ENCODE measurements at regions not wholly inside any gene's neighbourhood (a gene's known extent, or its start where the extent isn't known, plus 50 kb on each side); places are given as distances from the start of the nearest gene placed in this dataset.

- Histone ChIP-seq H3K4me1 (ENCODE audit: control insufficient read depth, insufficient read depth, low read length) (no peaks in the 10 kb centered on the region), H3K27me3 (ENCODE audit: control insufficient read depth, insufficient read depth, low read length) (no peaks in the 10 kb centered on the region), H3K27ac (ENCODE audit: low read depth, low read length) (no peak overlapping the region), H3K9me3 (ENCODE audit: control insufficient read depth, insufficient read depth, low read length) (no peaks in the 10 kb centered on the region), H3K4me3 (ENCODE audit: low read depth, low read length) (no peak overlapping the region), H3K36me3 (ENCODE audit: control insufficient read depth, insufficient read depth, low read length) (no peaks in the 10 kb centered on the region)
- DNase-seq (ENCODE audit: low read depth in 4 of 6, low spot score in 6 of 6): no peak
- WGBS (ENCODE audit: insufficient coverage): 92% methylated on average over 6 of the region's 6 CpGs
Observed at GRCh38 chr13:24605923-24606372, 74.3 kb upstream of the ATP12A start.

GRCh38 chr13:24606486-24607170 lies 73.6 kb upstream of the ATP12A start:
- no peaks in the 10 kb centered on the region for H3K9me3 ChIP-seq (ENCODE audit: control insufficient read depth, insufficient read depth, low read length)
- no peaks in the 10 kb centered on the region for H3K27me3 ChIP-seq (ENCODE audit: control insufficient read depth, insufficient read depth, low read length)
- no peak for DNase-seq (ENCODE audit: low read depth in 4 of 6, low spot score in 6 of 6)
- no peak overlapping the region for H3K4me3 ChIP-seq (ENCODE audit: low read depth, low read length)
- no peaks in the 10 kb centered on the region for H3K4me1 ChIP-seq (ENCODE audit: control insufficient read depth, insufficient read depth, low read length)
- 93% methylated on average over 6 of the region's 6 CpGs for WGBS (ENCODE audit: insufficient coverage)
- H3K36me3 ChIP-seq (ENCODE audit: control insufficient read depth, insufficient read depth, low read length): no peaks in the 10 kb centered on the region
- no peak overlapping the region for H3K27ac ChIP-seq (ENCODE audit: low read depth, low read length)

- H3K27me3 ChIP-seq (ENCODE audit: control insufficient read depth, insufficient read depth, low read length): no peaks in the 10 kb centered on the region
- no peaks in the 10 kb centered on the region for H3K36me3 ChIP-seq (ENCODE audit: control insufficient read depth, insufficient read depth, low read length)
- H3K4me1 ChIP-seq (ENCODE audit: control insufficient read depth, insufficient read depth, low read length): no peaks in the 10 kb centered on the region
- 100% methylated on average over 1 of the region's 3 CpGs for WGBS (ENCODE audit: insufficient coverage)
- no peak overlapping the region for H3K27ac ChIP-seq (ENCODE audit: low read depth, low read length)
- H3K9me3 ChIP-seq (ENCODE audit: control insufficient read depth, insufficient read depth, low read length): no peaks in the 10 kb centered on the region
- H3K4me3 ChIP-seq (ENCODE audit: low read depth, low read length): no peak overlapping the region
- DNase-seq (ENCODE audit: low read depth in 4 of 6, low spot score in 6 of 6): no peak
Observed at GRCh38 chr13:24610956-24611355, 69.3 kb upstream of the ATP12A start.

- DNase-seq (ENCODE audit: low read depth in 4 of 6, low spot score in 6 of 6): no peak
- no peaks in the 10 kb centered on the region for H3K9me3 ChIP-seq (ENCODE audit: control insufficient read depth, insufficient read depth, low read length)
- 99% methylated on average over 5 of the region's 9 CpGs for WGBS (ENCODE audit: insufficient coverage)
- H3K27me3 ChIP-seq (ENCODE audit: control insufficient read depth, insufficient read depth, low read length): no peaks in the 10 kb centered on the region
- no peak overlapping the region for H3K4me3 ChIP-seq (ENCODE audit: low read depth, low read length)
- no peaks in the 10 kb centered on the region for H3K4me1 ChIP-seq (ENCODE audit: control insufficient read depth, insufficient read depth, low read length)
- H3K27ac ChIP-seq (ENCODE audit: low read depth, low read length): no peak overlapping the region
- H3K36me3 ChIP-seq (ENCODE audit: control insufficient read depth, insufficient read depth, low read length): no peaks in the 10 kb centered on the region
Observed at GRCh38 chr13:24612726-24613125, 67.5 kb upstream of the ATP12A start.

GRCh38 chr13:24613128-24613527 lies 67.1 kb upstream of the ATP12A start:
- DNase-seq (ENCODE audit: low read depth in 4 of 6, low spot score in 6 of 6): no peak
- Histone ChIP-seq H3K27ac (ENCODE audit: low read depth, low read length) (no peak overlapping the region), H3K36me3 (ENCODE audit: control insufficient read depth, insufficient read depth, low read length) (no peaks in the 10 kb centered on the region), H3K4me1 (ENCODE audit: control insufficient read depth, insufficient read depth, low read length) (no peaks in the 10 kb centered on the region), H3K9me3 (ENCODE audit: control insufficient read depth, insufficient read depth, low read length) (no peaks in the 10 kb centered on the region), H3K4me3 (ENCODE audit: low read depth, low read length) (no peak overlapping the region), H3K27me3 (ENCODE audit: control insufficient read depth, insufficient read depth, low read length) (no peaks in the 10 kb centered on the region)
- 56% methylated on average over 1 of the region's 3 CpGs for WGBS (ENCODE audit: insufficient coverage)

DNA sequence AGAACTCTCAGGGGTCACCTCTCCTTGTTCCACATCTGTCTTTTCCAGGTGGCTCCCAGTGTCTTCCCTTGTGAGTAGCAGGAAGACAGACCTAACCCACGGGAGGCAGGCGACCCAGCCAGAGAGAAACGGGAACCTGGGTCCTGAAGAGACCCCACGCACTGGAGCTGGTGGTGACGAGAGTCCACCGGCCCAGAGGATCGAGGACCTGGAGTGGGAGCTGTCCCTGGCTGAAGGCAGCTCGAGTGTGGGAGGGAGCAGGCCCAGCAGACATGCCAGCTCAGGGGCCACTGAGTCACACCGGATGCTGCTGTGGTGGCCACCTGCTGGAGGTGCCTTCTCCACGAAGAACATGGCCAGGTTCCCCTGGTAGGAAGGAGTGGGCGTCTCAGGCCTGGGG lies 66.5 kb upstream of the ATP12A start:
- DNase-seq (ENCODE audit: low read depth in 4 of 6, low spot score in 6 of 6): no peak
- Histone ChIP-seq H3K36me3 (ENCODE audit: control insufficient read depth, insufficient read depth, low read length) (no peaks in the 10 kb centered on the region), H3K4me3 (ENCODE audit: low read depth, low read length) (no peak overlapping the region), H3K4me1 (ENCODE audit: control insufficient read depth, insufficient read depth, low read length) (no peaks in the 10 kb centered on the region), H3K9me3 (ENCODE audit: control insufficient read depth, insufficient read depth, low read length) (no peaks in the 10 kb centered on the region), H3K27me3 (ENCODE audit: control insufficient read depth, insufficient read depth, low read length) (no peaks in the 10 kb centered on the region), H3K27ac (ENCODE audit: low read depth, low read length) (no peak overlapping the region)
- 94% methylated on average over 10 of the region's 11 CpGs for WGBS (ENCODE audit: insufficient coverage)

GRCh38 chr13:24614306-24615080 lies 65.7 kb upstream of the ATP12A start:
- DNase-seq (ENCODE audit: low read depth in 4 of 6, low spot score in 6 of 6): no peak
- Histone ChIP-seq H3K4me3 (ENCODE audit: low read depth, low read length) (no peak overlapping the region), H3K9me3 (ENCODE audit: control insufficient read depth, insufficient read depth, low read length) (no peaks in the 10 kb centered on the region), H3K4me1 (ENCODE audit: control insufficient read depth, insufficient read depth, low read length) (no peaks in the 10 kb centered on the region), H3K36me3 (ENCODE audit: control insufficient read depth, insufficient read depth, low read length) (no peaks in the 10 kb centered on the region), H3K27me3 (ENCODE audit: control insufficient read depth, insufficient read depth, low read length) (no peaks in the 10 kb centered on the region), H3K27ac (ENCODE audit: low read depth, low read length) (no peak overlapping the region)
- 97% methylated on average over 5 of the region's 15 CpGs for WGBS (ENCODE audit: insufficient coverage)

- Histone ChIP-seq H3K27ac (ENCODE audit: low read depth, low read length) (no peak overlapping the region), H3K9me3 (ENCODE audit: control insufficient read depth, insufficient read depth, low read length) (no peaks in the 10 kb centered on the region), H3K27me3 (ENCODE audit: control insufficient read depth, insufficient read depth, low read length) (no peaks in the 10 kb centered on the region), H3K36me3 (ENCODE audit: control insufficient read depth, insufficient read depth, low read length) (no peaks in the 10 kb centered on the region), H3K4me3 (ENCODE audit: low read depth, low read length) (no peak overlapping the region), H3K4me1 (ENCODE audit: control insufficient read depth, insufficient read depth, low read length) (no peaks in the 10 kb centered on the region)
- 87% methylated on average over 9 of the region's 9 CpGs for WGBS (ENCODE audit: insufficient coverage)
- DNase-seq (ENCODE audit: low read depth in 4 of 6, low spot score in 6 of 6): no peak
Observed at GRCh38 chr13:24615114-24615513, 65.1 kb upstream of the ATP12A start.

- DNase-seq (ENCODE audit: low read depth in 4 of 6, low spot score in 6 of 6): no peak
- H3K9me3 ChIP-seq (ENCODE audit: control insufficient read depth, insufficient read depth, low read length): no peaks in the 10 kb centered on the region
- H3K27me3 ChIP-seq (ENCODE audit: control insufficient read depth, insufficient read depth, low read length): no peaks in the 10 kb centered on the region
- WGBS (ENCODE audit: insufficient coverage): 94% methylated on average over 7 of the region's 9 CpGs
- no peak overlapping the region for H3K27ac ChIP-seq (ENCODE audit: low read depth, low read length)
- H3K36me3 ChIP-seq (ENCODE audit: control insufficient read depth, insufficient read depth, low read length): no peaks in the 10 kb centered on the region
- H3K4me1 ChIP-seq (ENCODE audit: control insufficient read depth, insufficient read depth, low read length): no peaks in the 10 kb centered on the region
- H3K4me3 ChIP-seq (ENCODE audit: low read depth, low read length): no peak overlapping the region
Observed at GRCh38 chr13:24615911-24616472, 64.2 kb upstream of the ATP12A start.

DNA sequence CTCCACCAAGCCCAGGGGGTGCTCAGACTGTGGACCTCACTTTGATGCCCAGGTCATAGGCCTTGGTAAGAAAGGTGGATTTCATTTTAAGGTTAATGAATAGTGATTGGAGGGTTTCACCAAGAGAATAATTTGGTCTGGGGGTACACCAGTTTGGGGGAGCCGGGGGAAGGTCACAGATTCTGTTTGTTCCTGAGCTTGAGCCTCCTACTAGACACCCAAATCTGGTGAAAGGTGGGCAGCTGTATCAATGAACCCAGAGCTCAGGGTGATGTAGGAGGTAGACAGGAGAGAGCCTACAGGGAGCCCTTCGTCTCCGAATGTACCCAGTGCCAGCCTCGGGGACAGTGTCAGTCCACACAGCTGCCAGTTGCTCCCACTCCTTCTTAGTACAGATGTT lies 63.7 kb upstream of the ATP12A start:
- Histone ChIP-seq H3K36me3 (ENCODE audit: control insufficient read depth, insufficient read depth, low read length) (no peaks in the 10 kb centered on the region), H3K27me3 (ENCODE audit: control insufficient read depth, insufficient read depth, low read length) (no peaks in the 10 kb centered on the region), H3K4me1 (ENCODE audit: control insufficient read depth, insufficient read depth, low read length) (no peaks in the 10 kb centered on the region), H3K9me3 (ENCODE audit: control insufficient read depth, insufficient read depth, low read length) (no peaks in the 10 kb centered on the region), H3K27ac (ENCODE audit: low read depth, low read length) (no peak overlapping the region), H3K4me3 (ENCODE audit: low read depth, low read length) (no peak overlapping the region)
- no peak for DNase-seq (ENCODE audit: low read depth in 4 of 6, low spot score in 6 of 6)
- 100% methylated on average over 4 of the region's 4 CpGs for WGBS (ENCODE audit: insufficient coverage)
